Brain microvascular endothelial cell (primary cell): ENCODE measurements at regions not wholly inside any gene's neighbourhood (a gene's known extent, or its start where the extent isn't known, plus 50 kb on each side); places are given as distances from the start of the nearest gene placed in this dataset.

ENCODE experiments used
- DNase-seq: peaks from one replicate; pipeline ENCODE4 v3.0.0-alpha.2; 2020
- H3K27ac ChIP-seq: fragments of 250-450 bp; sonication (Bioruptor Pico); 2 replicates; pipeline ENCODE4 v1.5.1; 2020; ENCODE audit warnings: mild to moderate bottlenecking, moderate library complexity
- H3K27me3 ChIP-seq: fragments of 250-450 bp; sonication (Bioruptor Pico); replicated peaks from 2 replicates; pipeline ENCODE4 v1.5.1; 2020; ENCODE audit warnings: mild to moderate bottlenecking
- H3K36me3 ChIP-seq: fragments of 250-450 bp; sonication (Bioruptor Pico); replicated peaks from 2 replicates; pipeline ENCODE4 v1.5.1; 2020; ENCODE audit warnings: mild to moderate bottlenecking
- H3K4me3 ChIP-seq: 2 replicates; pipeline ENCODE4 v1.5.1; 2011; ENCODE audit warnings: low read depth, mild to moderate bottlenecking, control low read depth, low read length, moderate library complexity
- CTCF ChIP-seq: IDR thresholded peaks from 2 replicates; pipeline ENCODE4 v1.5.1; 2011; ENCODE audit warnings: low read depth, mild to moderate bottlenecking, moderate library complexity, low read length, control low read depth, inconsistent platforms; ENCODE audit errors: missing control alignments
- in situ Hi-C: cut with HindIII; loops from 2 replicates; pipeline ENCODE4 v1.10.0; 2017; ENCODE audit warnings: low sequenced_read_pairs, low pct_ligation_motif_present

GRCh38 chr17:70338946-70339354 is 169.6 kb downstream of the KCNJ2 start:
- Histone ChIP-seq H3K36me3 (no peaks in the 10 kb centered on the region), H3K27ac (no peak overlapping the region), H3K4me3 (no peak overlapping the region), H3K27me3 (no peaks in the 10 kb centered on the region)
- in situ Hi-C loops: no loop called here
- no peak for DNase-seq
- no peak for TF ChIP-seq CTCF

- Histone ChIP-seq H3K27me3 (no peaks in the 10 kb centered on the region), H3K36me3 (no peaks in the 10 kb centered on the region), H3K4me3 (no peak overlapping the region), H3K27ac (no peak overlapping the region)
- TF ChIP-seq CTCF: no peak
- in situ Hi-C loops: no loop called here
- no peak for DNase-seq
Measured at GRCh38 chr17:70343114-70343513, 173.8 kb downstream of the KCNJ2 start.

GRCh38 chr17:70344386-70345060 is 175.2 kb downstream of the KCNJ2 start:
- no peak overlapping the region for H3K4me3 ChIP-seq
- H3K36me3 ChIP-seq: no peaks in the 10 kb centered on the region
- no peak overlapping the region for H3K27ac ChIP-seq
- H3K27me3 ChIP-seq: no peaks in the 10 kb centered on the region
- in situ Hi-C loops: no loop called here
- no peak for TF ChIP-seq CTCF
- no peak for DNase-seq

GRCh38 chr17:70345061-70345460 is 175.7 kb downstream of the KCNJ2 start:
- TF ChIP-seq CTCF: no peak
- no peak for DNase-seq
- no peaks in the 10 kb centered on the region for H3K36me3 ChIP-seq
- no peaks in the 10 kb centered on the region for H3K27me3 ChIP-seq
- in situ Hi-C loops: no loop called here
- H3K4me3 ChIP-seq: no peak overlapping the region
- H3K27ac ChIP-seq: no peak overlapping the region

GRCh38 chr17:70352834-70353233 is 183.5 kb downstream of the KCNJ2 start:
- no peak for TF ChIP-seq CTCF
- no peak overlapping the region for H3K27ac ChIP-seq
- in situ Hi-C loops: no loop called here
- no peaks in the 10 kb centered on the region for H3K27me3 ChIP-seq
- DNase-seq: no peak
- H3K4me3 ChIP-seq: no peak overlapping the region
- H3K36me3 ChIP-seq: no peaks in the 10 kb centered on the region
